ENCODE measurements at regions not wholly inside any gene's neighbourhood (a gene's known extent, or its start where the extent isn't known, plus 50 kb on each side); places are given as distances from the start of the nearest gene placed in this dataset.

DNA sequence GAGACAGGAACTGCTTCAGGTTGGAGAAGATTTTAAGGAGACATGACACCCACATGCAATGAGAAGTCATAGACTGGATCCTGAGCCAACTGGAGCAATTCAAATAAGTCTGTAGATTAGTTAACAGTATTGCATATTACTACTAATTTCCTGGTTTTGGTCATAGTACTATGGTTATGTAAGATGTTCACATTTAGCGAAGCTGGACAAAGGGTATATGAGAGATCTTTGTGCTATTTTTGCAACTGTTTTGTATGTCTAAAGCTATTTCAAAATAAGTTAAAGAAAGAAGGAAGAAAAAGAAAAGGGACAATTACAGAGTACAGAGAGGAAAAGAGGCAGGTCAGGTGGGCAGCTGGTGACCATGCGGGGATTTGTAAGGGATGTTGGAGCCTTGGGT lies 116.5 kb upstream of the SVIL start:
- no peak for TF ChIP-seq FOXK1 (CRISPR knock-in tag; IDR thresholded peaks at IDR 0.05; ENCODE audit: borderline replicate concordance, low read depth)
- no peak for TF ChIP-seq ETV6 (CRISPR knock-in tag; conservative IDR thresholded peaks at IDR 0.05)
- TF ChIP-seq, protein P1, sequence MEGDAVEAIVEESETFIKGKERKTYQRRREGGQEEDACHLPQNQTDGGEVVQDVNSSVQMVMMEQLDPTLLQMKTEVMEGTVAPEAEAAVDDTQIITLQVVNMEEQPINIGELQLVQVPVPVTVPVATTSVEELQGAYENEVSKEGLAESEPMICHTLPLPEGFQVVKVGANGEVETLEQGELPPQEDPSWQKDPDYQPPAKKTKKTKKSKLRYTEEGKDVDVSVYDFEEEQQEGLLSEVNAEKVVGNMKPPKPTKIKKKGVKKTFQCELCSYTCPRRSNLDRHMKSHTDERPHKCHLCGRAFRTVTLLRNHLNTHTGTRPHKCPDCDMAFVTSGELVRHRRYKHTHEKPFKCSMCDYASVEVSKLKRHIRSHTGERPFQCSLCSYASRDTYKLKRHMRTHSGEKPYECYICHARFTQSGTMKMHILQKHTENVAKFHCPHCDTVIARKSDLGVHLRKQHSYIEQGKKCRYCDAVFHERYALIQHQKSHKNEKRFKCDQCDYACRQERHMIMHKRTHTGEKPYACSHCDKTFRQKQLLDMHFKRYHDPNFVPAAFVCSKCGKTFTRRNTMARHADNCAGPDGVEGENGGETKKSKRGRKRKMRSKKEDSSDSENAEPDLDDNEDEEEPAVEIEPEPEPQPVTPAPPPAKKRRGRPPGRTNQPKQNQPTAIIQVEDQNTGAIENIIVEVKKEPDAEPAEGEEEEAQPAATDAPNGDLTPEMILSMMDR (CRISPR knock-in tag; IDR thresholded peaks at IDR 0.05) = no peak
- TF ChIP-seq ZBTB42 (CRISPR knock-in tag; IDR thresholded peaks at IDR 0.05) = no peak
- no peak for TF ChIP-seq MEIS2 (CRISPR knock-in tag; IDR thresholded peaks at IDR 0.05)
- TF ChIP-seq, protein P2, sequence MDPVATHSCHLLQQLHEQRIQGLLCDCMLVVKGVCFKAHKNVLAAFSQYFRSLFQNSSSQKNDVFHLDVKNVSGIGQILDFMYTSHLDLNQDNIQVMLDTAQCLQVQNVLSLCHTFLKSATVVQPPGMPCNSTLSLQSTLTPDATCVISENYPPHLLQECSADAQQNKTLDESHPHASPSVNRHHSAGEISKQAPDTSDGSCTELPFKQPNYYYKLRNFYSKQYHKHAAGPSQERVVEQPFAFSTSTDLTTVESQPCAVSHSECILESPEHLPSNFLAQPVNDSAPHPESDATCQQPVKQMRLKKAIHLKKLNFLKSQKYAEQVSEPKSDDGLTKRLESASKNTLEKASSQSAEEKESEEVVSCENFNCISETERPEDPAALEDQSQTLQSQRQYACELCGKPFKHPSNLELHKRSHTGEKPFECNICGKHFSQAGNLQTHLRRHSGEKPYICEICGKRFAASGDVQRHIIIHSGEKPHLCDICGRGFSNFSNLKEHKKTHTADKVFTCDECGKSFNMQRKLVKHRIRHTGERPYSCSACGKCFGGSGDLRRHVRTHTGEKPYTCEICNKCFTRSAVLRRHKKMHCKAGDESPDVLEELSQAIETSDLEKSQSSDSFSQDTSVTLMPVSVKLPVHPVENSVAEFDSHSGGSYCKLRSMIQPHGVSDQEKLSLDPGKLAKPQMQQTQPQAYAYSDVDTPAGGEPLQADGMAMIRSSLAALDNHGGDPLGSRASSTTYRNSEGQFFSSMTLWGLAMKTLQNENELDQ (CRISPR knock-in tag; IDR thresholded peaks at IDR 0.05; ENCODE audit: borderline replicate concordance) = no peak
- no peak for TF ChIP-seq PBX3 (CRISPR knock-in tag; IDR thresholded peaks at IDR 0.05; ENCODE audit: borderline replicate concordance)
- TF ChIP-seq MYC (CRISPR knock-in tag; IDR thresholded peaks at IDR 0.05; ENCODE audit: borderline replicate concordance) = no peak
- TF ChIP-seq SP2 (CRISPR knock-in tag; IDR thresholded peaks at IDR 0.05) = no peak
- TF ChIP-seq MXI1 (IDR thresholded peaks at IDR 0.05; ENCODE audit: borderline replicate concordance, low read depth, low read length) = no peak
- no peak for TF ChIP-seq POLR2A (IDR thresholded peaks at IDR 0.05; ENCODE audit: insufficient read depth in 1 of 2, low read depth in 2 of 2, low read length in 2 of 2)
- no peak for TF ChIP-seq ZFX (CRISPR knock-in tag; IDR thresholded peaks at IDR 0.05; ENCODE audit: low read depth)
- no peak for TF ChIP-seq NPAS2 (CRISPR knock-in tag; IDR thresholded peaks at IDR 0.05; ENCODE audit: borderline replicate concordance)
- TF ChIP-seq, protein P3, sequence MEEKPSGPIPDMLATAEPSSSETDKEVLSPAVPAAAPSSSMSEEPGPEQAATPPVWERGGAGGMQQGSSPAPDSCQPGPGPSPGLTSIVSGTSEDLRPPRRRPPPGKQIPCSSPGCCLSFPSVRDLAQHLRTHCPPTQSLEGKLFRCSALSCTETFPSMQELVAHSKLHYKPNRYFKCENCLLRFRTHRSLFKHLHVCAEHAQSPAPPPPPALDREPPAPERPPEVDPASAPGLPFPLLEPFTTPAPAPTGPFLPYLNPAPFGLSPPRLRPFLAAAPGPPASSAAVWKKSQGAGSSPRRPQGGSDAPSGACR (CRISPR knock-in tag; IDR thresholded peaks at IDR 0.05) = no peak
